HepG2 (cell line): ENCODE measurements at regions not wholly inside any gene's neighbourhood (a gene's known extent, or its start where the extent isn't known, plus 50 kb on each side); places are given as distances from the start of the nearest gene placed in this dataset.

Experiments used
- ATAC-seq: fragments of 200-7000 bp; cut with Tn5 transposase; 3 replicates; pipeline ENCODE4 v1.9.1; 2020; ENCODE audit warnings: mild to moderate bottlenecking, moderate library complexity
- BruUV-seq: library from RNA; stranded (reverse); fragments of 400-500 nt; replicated peaks from 2 replicates; lab custom pipeline; 2021; lab: Mats Ljungman, UMichigan
- CTCF ChIA-PET: fragments of 300-600 bp; formaldehyde crosslinking; extraction: SDS; loops from one replicate; lab custom pipeline; 2021; ENCODE audit warnings: low total read pairs, inconsistent platforms, low intra/inter-chr PET ratio; lab: Yijun Ruan, JAX
- POLR2A ChIA-PET: fragments of 350-600 bp; sonication (Branson Sonifier 250); formaldehyde crosslinking; loops from one replicate; lab custom pipeline; 2020; ENCODE audit warnings: antibody characterized with exemption, inconsistent platforms; lab: Yijun Ruan, JAX
- DNase-seq: peaks from one replicate; pipeline ENCODE4 v3.0.0-alpha.2; 2015; ENCODE audit warnings: low spot score
- FAIRE-seq: peaks from 3 replicates; lab custom pipeline; 2011; peaks lifted over from hg19 to GRCh38; lab: Jason Lieb, UNC
- H2AFZ ChIP-seq: one replicate; pipeline ENCODE4 v1.6.1; 2011; ENCODE audit warnings: low read length, inconsistent platforms
- H3K27ac ChIP-seq: fragments of 300-600 bp; 3 replicates; pipeline ENCODE4 v1.8.0; 2011; ENCODE audit warnings: mixed run types, mild to moderate bottlenecking, mixed read lengths, low read length, inconsistent platforms; ENCODE audit not compliant: insufficient read depth; ENCODE audit errors: extremely low read length
- H3K27me3 ChIP-seq, 2 experiments: fragments of 200-600 bp in 1 of 2; 2 replicates in 1 of 2; 3 replicates in 1 of 2; pipeline versions ENCODE4 v1.6.0 to v1.8.0; 2011; ENCODE audit warnings: low read length in 2 of 2, mild to moderate bottlenecking in 2 of 2, moderate library complexity in 2 of 2, inconsistent platforms in 1 of 2; ENCODE audit not compliant: insufficient read depth in 2 of 2, control insufficient read depth in 1 of 2
- H3K36me3 ChIP-seq, 2 experiments: fragments of 200-600 bp in 1 of 2; replicated peaks in 1 of 2; 2 replicates in 1 of 2; 3 replicates in 1 of 2; pipeline versions ENCODE4 v1.5.1 to v1.8.0; 2011; ENCODE audit warnings: low read length in 2 of 2, inconsistent platforms in 1 of 2; ENCODE audit not compliant: insufficient read depth in 2 of 2, control insufficient read depth in 1 of 2
- H3K4me1 ChIP-seq: 2 replicates; pipeline ENCODE4 v1.5.1; 2012; ENCODE audit warnings: low read length, inconsistent platforms; ENCODE audit not compliant: insufficient read depth
- H3K4me2 ChIP-seq: 2 replicates; pipeline ENCODE4 v1.6.0; 2011; ENCODE audit warnings: low read depth, low read length, inconsistent platforms
- H3K4me3 ChIP-seq, 3 experiments: fragments of 200-600 bp in 1 of 3; sonication (generic), shearing (Covaris generic) in 1 of 3; replicated peaks in 1 of 3; 2 replicates each; pipeline ENCODE4 v1.5.1; 2011 to 2016; ENCODE audit warnings: low read length in 3 of 3, inconsistent platforms in 2 of 3, low read depth in 2 of 3, mild to moderate bottlenecking in 2 of 3, control low read depth in 1 of 3, mixed read lengths in 1 of 3; ENCODE audit not compliant: insufficient read depth in 1 of 3
- H3K79me2 ChIP-seq: one replicate; pipeline ENCODE4 v1.6.1; 2011; ENCODE audit warnings: low read length, inconsistent platforms; ENCODE audit not compliant: insufficient read depth
- H3K9ac ChIP-seq: 2 replicates; pipeline ENCODE4 v1.6.0; 2011; ENCODE audit warnings: mild to moderate bottlenecking, low read depth, low read length, inconsistent platforms; ENCODE audit not compliant: insufficient read depth
- H3K9me3 ChIP-seq: 2 replicates; pipeline ENCODE4 v1.5.1; 2012; ENCODE audit warnings: mild to moderate bottlenecking, low read length
- H4K20me1 ChIP-seq: 2 replicates; pipeline ENCODE4 v1.6.0; 2011; ENCODE audit warnings: inconsistent platforms, mild to moderate bottlenecking, low read length, moderate library complexity; ENCODE audit not compliant: insufficient read depth
- EZH2 ChIP-seq: conservative IDR thresholded peaks from 2 replicates; pipeline ENCODE4 v1.6.1; 2012; ENCODE audit warnings: mild to moderate bottlenecking, low read depth, low read length, moderate library complexity
- FOXC1 ChIP-seq: sonication (generic); formaldehyde crosslinking; IDR thresholded peaks from 2 replicates; pipeline ENCODE4 v1.8.0; 2022; ENCODE audit warnings: mild to moderate bottlenecking, missing genetic modification reagents, borderline replicate concordance
- TSC22D2 ChIP-seq: sonication (generic); formaldehyde crosslinking; IDR thresholded peaks from 2 replicates; pipeline ENCODE4 v1.5.1; 2020; ENCODE audit warnings: missing genetic modification reagents, mild to moderate bottlenecking, borderline replicate concordance
- ZFP36L2 ChIP-seq: sonication (generic); formaldehyde crosslinking; IDR thresholded peaks from 2 replicates; pipeline ENCODE4 v1.4.0; 2020; ENCODE audit warnings: missing genetic modification reagents
- ZFY ChIP-seq: sonication (generic); formaldehyde crosslinking; IDR thresholded peaks from 2 replicates; pipeline ENCODE4 v1.4.0; 2020; ENCODE audit warnings: missing genetic modification reagents
- ZNF180 ChIP-seq: sonication (generic); formaldehyde crosslinking; IDR thresholded peaks from 2 replicates; pipeline ENCODE4 v1.4.0; 2020; ENCODE audit warnings: low read depth, missing genetic modification reagents, borderline replicate concordance
- ZNF318 ChIP-seq: sonication (generic); formaldehyde crosslinking; IDR thresholded peaks from 2 replicates; pipeline ENCODE4 v1.4.0; 2020; ENCODE audit warnings: mild to moderate bottlenecking, missing genetic modification reagents
- ZNF616 ChIP-seq: sonication (generic); formaldehyde crosslinking; IDR thresholded peaks from 2 replicates; pipeline ENCODE4 v1.5.0; 2020; ENCODE audit warnings: low read depth, mild to moderate bottlenecking, missing genetic modification reagents
- WGBS: methylation state at CpG from one replicate; pipeline ENCODE4 v1.1.6; 2017; ENCODE audit warnings: low lambda C conversion rate; 5-methylcytosine and 5-hydroxymethylcytosine counted together
- in situ Hi-C: cut with HindIII; loops from 2 replicates; pipeline ENCODE4 v1.10.0; 2017; ENCODE audit warnings: low pct_unique_long_range_greater_than_20kb; ENCODE audit not compliant: extremely low pct_ligation_motif_present
- intact Hi-C: fragments of 100-400 bp; cut with micrococcal nuclease; formaldehyde crosslinking; loops from one replicate; pipeline ENCODE4 v1.10.0; 2022; ENCODE audit not compliant: unreplicated experiment

- WGBS, result 0% methylated on average over 1 of the region's 1 CpG
- ATAC-seq (no peak), DNase-seq (no peak)
Measured at GRCh38 chr13:90120026-90120425, 1227.5 kb upstream of the MIR17HG start.

GRCh38 chr13:90121784-90122183, 1225.7 kb upstream of the MIR17HG start:
- BruUV-seq, result no TSS peak
- no peak for FAIRE-seq
- TF ChIP-seq ZNF180 (CRISPR knock-in tag) (no peak), ZNF616 (no peak), ZNF318 (no peak)

More at GRCh38 chr13:90120026-90120425, 1227.5 kb upstream of the MIR17HG start:
- no peak overlapping the region for H2AFZ ChIP-seq
- no peaks in the 10 kb centered on the region for H3K36me3 ChIP-seq
- H3K9ac ChIP-seq, result no peak overlapping the region
- no peaks in the 10 kb centered on the region for H3K79me2 ChIP-seq
- peaks cover 10% of the 10 kb centered on the region for H3K9me3 ChIP-seq
- ChIA-PET POLR2A (no interaction called here), CTCF (no interaction called here)
- no peaks in the 10 kb centered on the region for H4K20me1 ChIP-seq
- intact Hi-C loops (no loop called here), in situ Hi-C loops (no loop called here)
- H3K4me1 ChIP-seq, result no peaks in the 10 kb centered on the region
- H3K27me3 ChIP-seq, result no peaks in the 10 kb centered on the region
- BruUV-seq, result no TSS peak
- H3K4me2 ChIP-seq, result no peak overlapping the region
- no peak overlapping the region for H3K27ac ChIP-seq
- TF ChIP-seq ZFP36L2 (CRISPR knock-in tag) (no peak), TSC22D2 (no peak), ZFY (CRISPR knock-in tag) (no peak), FOXC1 (no peak), EZH2 (no peak)
- no peak overlapping the region for H3K4me3 ChIP-seq
- FAIRE-seq, result no peak

More at GRCh38 chr13:90121784-90122183, 1225.7 kb upstream of the MIR17HG start:
- Histone ChIP-seq H4K20me1 (no peaks in the 10 kb centered on the region), H3K4me2 (no peak overlapping the region), H3K9me3 (peaks cover 17% of the 10 kb centered on the region), H3K36me3 (no peaks in the 10 kb centered on the region), H3K27ac (no peak overlapping the region), H3K4me1 (no peaks in the 10 kb centered on the region), H2AFZ (no peak overlapping the region), H3K27me3 (no peaks in the 10 kb centered on the region), H3K79me2 (no peaks in the 10 kb centered on the region), H3K4me3 (no peak overlapping the region), H3K9ac (no peak overlapping the region)
- intact Hi-C loops, result no loop called here
- ATAC-seq (no peak), DNase-seq (no peak)
- in situ Hi-C loops, result no loop called here
- CTCF ChIA-PET, result no interaction called here
- POLR2A ChIA-PET, result no interaction called here
- 38% methylated on average over 1 of the region's 1 CpG for WGBS
